AG04450 (cell line): ENCODE measurements at regions not wholly inside any gene's neighbourhood (a gene's known extent, or its start where the extent isn't known, plus 50 kb on each side); places are given as distances from the start of the nearest gene placed in this dataset.

ENCODE experiments used
- CTCF ChIA-PET: fragments of 300-600, 350-600 bp; formaldehyde crosslinking; extraction: SDS; loops from one replicate; lab custom pipeline; 2022; ENCODE audit warnings: antibody characterized with exemption, inconsistent platforms; lab: Charles Lee
- POLR2A ChIA-PET: fragments of 350-600 bp; formaldehyde crosslinking; extraction: SDS; loops from one replicate; lab custom pipeline; 2021; ENCODE audit warnings: antibody characterized with exemption, inconsistent platforms; lab: Yijun Ruan, JAX
- DNase-seq: peaks from one replicate; pipeline ENCODE4 v3.0.0-alpha.2; 2011; ENCODE audit warnings: low read depth, low spot score
- H3K27ac ChIP-seq: one replicate; pipeline ENCODE4 v1.5.1; 2012; ENCODE audit warnings: low read depth, low read length, control low read depth
- H3K27me3 ChIP-seq: one replicate; pipeline ENCODE4 v1.6.0; 2012; ENCODE audit warnings: low read length; ENCODE audit not compliant: control insufficient read depth, insufficient read depth
- H3K4me3 ChIP-seq: 2 replicates; pipeline ENCODE4 v1.5.1; 2011; ENCODE audit warnings: mild to moderate bottlenecking, low read depth, low read length, control low read depth
- H3K9me3 ChIP-seq: 2 replicates; pipeline ENCODE4 v1.5.1; 2012; ENCODE audit warnings: low read length; ENCODE audit not compliant: control insufficient read depth, insufficient read depth
- CTCF ChIP-seq: IDR thresholded peaks from 2 replicates; pipeline ENCODE4 v1.5.1; 2011; ENCODE audit warnings: low read depth, low read length, control low read depth, inconsistent platforms

DNA sequence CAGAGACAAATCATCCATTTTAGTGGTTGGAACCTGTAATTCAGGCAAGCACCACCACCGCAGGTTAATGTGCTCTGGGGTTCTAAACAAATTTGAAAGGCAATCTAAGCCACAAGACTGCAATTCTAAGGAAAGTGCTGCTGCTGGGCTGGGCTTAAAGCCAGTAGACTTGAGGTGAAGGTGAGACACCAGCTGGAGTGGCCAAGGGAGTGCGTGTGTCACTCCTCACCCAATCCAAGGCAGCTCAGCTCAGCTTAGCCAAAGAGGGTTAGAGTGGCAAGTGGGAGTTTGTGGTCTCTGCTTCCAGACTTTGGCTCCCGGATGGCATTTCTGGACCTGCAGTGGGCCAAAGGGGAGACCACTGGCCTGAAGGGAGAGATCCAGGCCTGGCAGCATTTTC, 1655.6 kb downstream of the SI start:
- CTCF ChIA-PET: no interaction called here
- no peak for TF ChIP-seq CTCF
- Histone ChIP-seq H3K9me3 (peaks cover 16% of the 10 kb centered on the region), H3K4me3 (no peak overlapping the region), H3K27me3 (no peaks in the 10 kb centered on the region), H3K27ac (no peak overlapping the region)
- POLR2A ChIA-PET: no interaction called here
- no peak for DNase-seq

- no peak for TF ChIP-seq CTCF
- H3K27me3 ChIP-seq: no peaks in the 10 kb centered on the region
- peaks cover 2% of the 10 kb centered on the region; the same call in 1 of the 2 replicates for H3K9me3 ChIP-seq
- no peak overlapping the region for H3K27ac ChIP-seq
- H3K4me3 ChIP-seq: no peak overlapping the region
- CTCF ChIA-PET: no interaction called here
- POLR2A ChIA-PET: no interaction called here
- no peak for DNase-seq
Measured at GRCh38 chr3:163391407-163392181, 1686.7 kb downstream of the SI start.

DNA sequence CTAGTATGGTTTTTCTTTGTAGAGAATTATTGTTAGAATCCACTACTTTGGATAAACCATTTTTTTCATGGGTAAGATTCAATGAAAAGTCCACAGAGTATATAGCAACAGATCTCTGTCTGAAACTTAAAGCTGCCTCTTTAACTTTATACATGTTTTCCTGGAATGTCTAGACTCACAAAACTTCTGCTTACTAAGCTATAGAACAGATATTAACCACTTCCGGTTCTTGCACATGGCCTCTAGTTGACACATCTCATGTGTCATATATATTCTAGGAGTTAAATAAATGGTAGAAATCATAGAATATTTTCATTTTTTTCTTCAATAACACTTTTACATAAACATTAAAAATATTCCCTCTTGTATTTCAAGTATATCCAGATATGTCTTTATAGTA, 1693.9 kb downstream of the SI start:
- CTCF ChIA-PET: no interaction called here
- POLR2A ChIA-PET: no interaction called here
- H3K27ac ChIP-seq: no peak overlapping the region
- H3K27me3 ChIP-seq: no peaks in the 10 kb centered on the region
- no peak overlapping the region for H3K4me3 ChIP-seq
- H3K9me3 ChIP-seq: no peaks in the 10 kb centered on the region
- TF ChIP-seq CTCF: no peak
- no peak for DNase-seq

GRCh38 chr3:163382183-163382582, 1696.1 kb downstream of the SI start:
- DNase-seq: no peak
- Histone ChIP-seq H3K9me3 (no peaks in the 10 kb centered on the region), H3K27me3 (no peaks in the 10 kb centered on the region), H3K4me3 (no peak overlapping the region), H3K27ac (no peak overlapping the region)
- ChIA-PET CTCF (no interaction called here), POLR2A (no interaction called here)
- TF ChIP-seq CTCF: no peak

DNA sequence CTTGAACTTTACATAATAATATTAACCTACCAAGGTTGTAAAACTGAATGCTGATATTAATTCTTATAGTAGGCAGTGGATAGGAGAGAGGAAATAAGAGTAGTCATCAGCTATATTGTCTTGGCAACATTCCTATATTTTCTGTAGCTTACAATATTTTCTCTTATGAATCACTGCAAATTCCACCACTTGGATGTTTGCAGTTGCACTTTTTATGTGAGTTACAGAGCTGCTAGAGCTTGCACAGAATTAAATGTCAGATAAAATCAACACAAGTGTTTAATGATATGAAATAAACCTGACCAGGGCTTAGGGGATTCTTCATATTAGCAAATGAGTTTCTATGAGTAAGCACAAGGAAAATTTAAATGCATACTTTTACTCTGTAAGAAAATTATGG, 1710.1 kb downstream of the SI start:
- no peak overlapping the region for H3K4me3 ChIP-seq
- ChIA-PET CTCF (no interaction called here), POLR2A (no interaction called here)
- H3K27ac ChIP-seq: no peak overlapping the region
- H3K9me3 ChIP-seq: peaks cover 4% of the 10 kb centered on the region; the same call in 1 of the 2 replicates
- no peak for TF ChIP-seq CTCF
- H3K27me3 ChIP-seq: no peaks in the 10 kb centered on the region
- no peak for DNase-seq
